Common myeloid progenitor, CD34-positive (primary cell): ENCODE measurements at regions not wholly inside any gene's neighbourhood (a gene's known extent, or its start where the extent isn't known, plus 50 kb on each side); places are given as distances from the start of the nearest gene placed in this dataset.

Source experiments
- CTCF ChIA-PET: fragments of 350-600 bp; sonication (Branson Sonifier 250); formaldehyde crosslinking; loops from one replicate; lab custom pipeline; 2021; ENCODE audit warnings: antibody characterized with exemption; lab: Charles Lee
- POLR2A ChIA-PET: fragments of 350-600 bp; sonication (Branson Sonifier 250); formaldehyde crosslinking; loops from one replicate; lab custom pipeline; 2021; ENCODE audit warnings: antibody characterized with exemption; lab: Charles Lee
- DNase-seq, 3 donors: peaks; one replicate each; pipeline versions ENCODE4 v3.0.0 to v3.0.0-alpha.2; 2013
- H3K27ac ChIP-seq, 2 experiments: 1 replicate in 1 of 2; 2 replicates in 1 of 2; pipeline ENCODE4 v1.7.0; 2013; ENCODE audit warnings: inconsistent platforms in 2 of 2, low read length in 2 of 2, mild to moderate bottlenecking in 2 of 2, low read depth in 1 of 2, moderate library complexity in 1 of 2; ENCODE audit not compliant: severe bottlenecking in 2 of 2, insufficient read depth in 1 of 2, poor library complexity in 1 of 2
- H3K27me3 ChIP-seq, 5 experiments: replicated peaks in 2 of 5; 1 replicate in 3 of 5; 2 replicates in 2 of 5; pipeline versions ENCODE4 v1.6.1 to v1.7.0; 2013; ENCODE audit warnings: low read length in 4 of 5, mild to moderate bottlenecking in 2 of 5, moderate library complexity in 2 of 5, inconsistent platforms in 1 of 5; ENCODE audit not compliant: insufficient read depth in 5 of 5, control insufficient read depth in 4 of 5
- H3K36me3 ChIP-seq, 4 experiments: 1 replicate in 2 of 4; 2 replicates in 2 of 4; pipeline versions ENCODE4 v1.6.1 to v1.7.0; 2013; ENCODE audit warnings: low read length in 3 of 4, control low read depth in 1 of 4, mild to moderate bottlenecking in 1 of 4; ENCODE audit not compliant: control insufficient read depth in 4 of 4, insufficient read depth in 4 of 4
- H3K4me1 ChIP-seq, 4 experiments: 1 replicate in 3 of 4; 2 replicates in 1 of 4; pipeline versions ENCODE4 v1.6.1 to v1.7.1; 2013; ENCODE audit warnings: low read length in 3 of 4, mild to moderate bottlenecking in 3 of 4, control low read depth in 1 of 4, inconsistent platforms in 1 of 4, moderate library complexity in 1 of 4; ENCODE audit not compliant: control insufficient read depth in 4 of 4, insufficient read depth in 4 of 4; ENCODE audit errors: control extremely low read depth in 1 of 4
- H3K4me3 ChIP-seq, 7 experiments: 1 replicate in 4 of 7; 2 replicates in 3 of 7; pipeline versions ENCODE4 v1.5.1 to v1.7.0; 2013; ENCODE audit warnings: mild to moderate bottlenecking in 7 of 7, low read length in 6 of 7, moderate library complexity in 6 of 7, inconsistent platforms in 2 of 7, low read depth in 2 of 7, control low read depth in 1 of 7; ENCODE audit not compliant: insufficient read depth in 4 of 7, control insufficient read depth in 1 of 7; ENCODE audit errors: extremely low read depth in 1 of 7
- H3K9me3 ChIP-seq, 5 experiments: 1 replicate in 4 of 5; 2 replicates in 1 of 5; pipeline versions ENCODE4 v1.6.1 to v1.7.1; 2013; ENCODE audit warnings: low read length in 4 of 5, mild to moderate bottlenecking in 2 of 5, inconsistent platforms in 1 of 5, low read depth in 1 of 5, moderate library complexity in 1 of 5; ENCODE audit not compliant: control insufficient read depth in 4 of 5, insufficient read depth in 2 of 5; ENCODE audit errors: control extremely low read depth in 1 of 5
- WGBS: methylation state at CpG from one replicate; pipeline ENCODE4 v1.1.5; 2013; ENCODE audit not compliant: insufficient coverage; 5-methylcytosine and 5-hydroxymethylcytosine counted together

GRCh38 chr14:41303506-41303905, 303.2 kb upstream of the LRFN5 start:
- Histone ChIP-seq H3K27me3 (no peaks in the 10 kb centered on the region), H3K36me3 (no peaks in the 10 kb centered on the region), H3K4me1 (no peaks in the 10 kb centered on the region), H3K9me3 (no peaks in the 10 kb centered on the region), H3K27ac (no peak overlapping the region), H3K4me3 (no peak overlapping the region)
- CTCF ChIA-PET: no interaction called here
- POLR2A ChIA-PET: no interaction called here
- 83% methylated on average over 1 of the region's 3 CpGs for WGBS
- DNase-seq: no peak

- ChIA-PET CTCF (no interaction called here), POLR2A (no interaction called here)
- Histone ChIP-seq H3K4me1 (no peaks in the 10 kb centered on the region), H3K9me3 (no peaks in the 10 kb centered on the region), H3K4me3 (no peak overlapping the region), H3K36me3 (no peaks in the 10 kb centered on the region), H3K27ac (no peak overlapping the region), H3K27me3 (no peaks in the 10 kb centered on the region)
- no CpG with 5 or more reads among the region's 3 CpGs for WGBS
- DNase-seq: no peak
Measured at GRCh38 chr14:41302776-41303175, 303.9 kb upstream of the LRFN5 start.

- Histone ChIP-seq H3K4me3 (no peak overlapping the region), H3K27ac (no peak overlapping the region), H3K9me3 (no peaks in the 10 kb centered on the region), H3K36me3 (no peaks in the 10 kb centered on the region), H3K27me3 (no peaks in the 10 kb centered on the region), H3K4me1 (no peaks in the 10 kb centered on the region)
- ChIA-PET CTCF (no interaction called here), POLR2A (no interaction called here)
- no CpG with 5 or more reads among the region's 4 CpGs for WGBS
- no peak for DNase-seq
Measured at GRCh38 chr14:41299924-41300323, 306.8 kb upstream of the LRFN5 start.

- no peaks in the 10 kb centered on the region for H3K36me3 ChIP-seq
- no peak overlapping the region for H3K4me3 ChIP-seq
- no peak overlapping the region for H3K27ac ChIP-seq
- no peaks in the 10 kb centered on the region for H3K4me1 ChIP-seq
- no peaks in the 10 kb centered on the region for H3K9me3 ChIP-seq
- ChIA-PET CTCF (no interaction called here), POLR2A (no interaction called here)
- no peaks in the 10 kb centered on the region for H3K27me3 ChIP-seq
- no CpG with 5 or more reads among the region's 2 CpGs for WGBS
- DNase-seq: no peak
Measured at GRCh38 chr14:41298328-41298690, 308.4 kb upstream of the LRFN5 start.

- Histone ChIP-seq H3K9me3 (no peaks in the 10 kb centered on the region), H3K4me1 (no peaks in the 10 kb centered on the region), H3K27me3 (no peaks in the 10 kb centered on the region), H3K36me3 (no peaks in the 10 kb centered on the region), H3K27ac (no peak overlapping the region), H3K4me3 (no peak overlapping the region)
- WGBS: 59% methylated on average over 3 of the region's 5 CpGs
- ChIA-PET CTCF (no interaction called here), POLR2A (no interaction called here)
- no peak for DNase-seq
Measured at GRCh38 chr14:41297576-41298327, 308.9 kb upstream of the LRFN5 start.

- H3K27me3 ChIP-seq: no peaks in the 10 kb centered on the region
- ChIA-PET CTCF (no interaction called here), POLR2A (no interaction called here)
- WGBS: no CpG with 5 or more reads among the region's 3 CpGs
- H3K4me1 ChIP-seq: no peaks in the 10 kb centered on the region
- no peak overlapping the region for H3K4me3 ChIP-seq
- DNase-seq: no peak
- no peak overlapping the region for H3K27ac ChIP-seq
- no peaks in the 10 kb centered on the region for H3K36me3 ChIP-seq
- H3K9me3 ChIP-seq: no peaks in the 10 kb centered on the region
Measured at GRCh38 chr14:41295734-41296133, 310.9 kb upstream of the LRFN5 start.

- ChIA-PET POLR2A (no interaction called here), CTCF (no interaction called here)
- Histone ChIP-seq H3K4me3 (no peak overlapping the region), H3K36me3 (no peaks in the 10 kb centered on the region), H3K9me3 (no peaks in the 10 kb centered on the region), H3K27me3 (no peaks in the 10 kb centered on the region), H3K27ac (no peak overlapping the region), H3K4me1 (no peaks in the 10 kb centered on the region)
- DNase-seq: no peak
- WGBS: 75% methylated on average over 4 of the region's 5 CpGs
Measured at GRCh38 chr14:41289025-41289424, 317.7 kb upstream of the LRFN5 start.
